ENCODE measurements at regions not wholly inside any gene's neighbourhood (a gene's known extent, or its start where the extent isn't known, plus 50 kb on each side); places are given as distances from the start of the nearest gene placed in this dataset.

GRCh38 chr4:157804986-157805385 lies 367.8 kb downstream of the GASK1B start:
- TF ChIP-seq CTCF (IDR thresholded peaks at IDR 0.05; ENCODE audit: low read depth, low read length, poor library complexity, severe bottlenecking) (no peak), EZH2phosphoT487 (IDR thresholded peaks at IDR 0.05; ENCODE audit: borderline replicate concordance, low read length) (no peak)

Measured in DOHH2 (cell line).